GM12872 (cell line): ENCODE measurements at regions not wholly inside any gene's neighbourhood (a gene's known extent, or its start where the extent isn't known, plus 50 kb on each side); places are given as distances from the start of the nearest gene placed in this dataset.

Experiments used
- CTCF ChIP-seq: IDR thresholded peaks from 3 replicates; pipeline ENCODE4 v1.5.1; 2011; ENCODE audit warnings: low read depth, mild to moderate bottlenecking, low read length, moderate library complexity; ENCODE audit not compliant: insufficient read depth

- no peak for TF ChIP-seq CTCF
Measured at GRCh38 chr3:72270072-72270681, 485.2 kb upstream of the PROK2 start.

- TF ChIP-seq CTCF = no peak
Measured at GRCh38 chr3:72269475-72269874, 484.5 kb upstream of the PROK2 start.

- TF ChIP-seq CTCF = no peak
Measured at GRCh38 chr3:72266016-72266370, 481.0 kb upstream of the PROK2 start.

- 0 out of 3 replicates have a peak, but pooled peaks have one; percentile 28 for TF ChIP-seq CTCF
Measured at GRCh38 chr3:72265256-72266015, 480.5 kb upstream of the PROK2 start.

- TF ChIP-seq CTCF = no peak
Measured at GRCh38 chr3:72263223-72263990, 478.5 kb upstream of the PROK2 start.

- no peak for TF ChIP-seq CTCF
Measured at GRCh38 chr3:72262736-72263135, 477.8 kb upstream of the PROK2 start.
